ENCODE measurements at regions not wholly inside any gene's neighbourhood (a gene's known extent, or its start where the extent isn't known, plus 50 kb on each side); places are given as distances from the start of the nearest gene placed in this dataset.

DNA sequence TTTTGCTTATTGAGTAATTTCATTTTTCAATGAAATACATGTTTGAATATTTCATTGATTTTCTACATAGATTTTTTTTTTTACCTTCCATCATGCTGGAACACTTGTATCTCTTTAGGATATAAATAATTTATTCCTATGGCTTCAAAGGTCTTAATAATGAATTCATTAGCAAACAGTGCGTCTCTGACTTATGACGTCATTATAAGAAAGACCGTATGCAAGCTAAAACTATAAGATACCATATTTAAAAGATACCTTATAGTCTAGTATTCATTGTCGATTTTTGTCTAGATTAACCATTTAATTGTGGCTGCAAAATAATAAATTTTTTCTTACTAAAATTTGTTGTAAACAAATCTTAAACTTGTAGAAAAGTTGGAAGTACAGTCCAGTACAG is 187.7 kb upstream of the CHD1 start:
- no peak overlapping the region for H3K27ac ChIP-seq (ENCODE audit: low read length in 2 of 2)
- Mint-ChIP-seq H3K4me1 (no peaks in the 10 kb centered on the region), H3K27me3 (peaks cover 6% of the 10 kb centered on the region), H3K27ac (no peak overlapping the region), H3K9me3 (ENCODE audit: insufficient read depth) (no peaks in the 10 kb centered on the region), H3K4me3 (no peak overlapping the region)
- ChIA-PET CTCF (interaction anchor here (1.6 kb wide), 1 partner anchor 12 kb away, joined by 5 read pairs; no protein-coding TSS in a partner anchor), POLR2A (no interaction called here)
- no CpG with 5 or more reads among the region's 4 CpGs for WGBS (ENCODE audit: insufficient coverage)
- H3K9ac ChIP-seq (ENCODE audit: low read length) = no peak overlapping the region
- no peak overlapping the region for H3K4me2 ChIP-seq (replicated peaks; ENCODE audit: low read depth, low read length, poor library complexity, severe bottlenecking)
- H3K79me2 ChIP-seq (ENCODE audit: control insufficient read depth, insufficient read depth, low read length) = no peaks in the 10 kb centered on the region
- no peaks in the 10 kb centered on the region for H3K27me3 ChIP-seq (replicated peaks in 1 of 4; ENCODE audit: control extremely low read depth in 1 of 4, control insufficient read depth in 3 of 4, insufficient read depth in 4 of 4, low read length in 3 of 4)
- H3K9me3 ChIP-seq (ENCODE audit: control extremely low read depth in 1 of 3, control insufficient read depth in 2 of 3, insufficient read depth in 1 of 3, low read length in 2 of 3) = no peaks in the 10 kb centered on the region
- no peak overlapping the region for H2AFZ ChIP-seq (ENCODE audit: insufficient read depth, low read depth, low read length, poor library complexity, severe bottlenecking)
- no peak for DNase-seq
- no peaks in the 10 kb centered on the region for H3K36me3 ChIP-seq (replicated peaks in 1 of 2; ENCODE audit: control extremely low read depth in 1 of 2, control insufficient read depth in 1 of 2, extremely low read depth in 1 of 2, insufficient read depth in 2 of 2, low read length in 1 of 2)
- H3K4me3 ChIP-seq (ENCODE audit: control extremely low read depth in 1 of 5, extremely low read depth in 1 of 5, insufficient read depth in 1 of 5, low read depth in 2 of 5, low read length in 4 of 5) = no peak overlapping the region
- no peak for TF ChIP-seq CTCF (IDR thresholded peaks at IDR 0.05)
- no peak for TF ChIP-seq EZH2 (IDR thresholded peaks at IDR 0.05; ENCODE audit: borderline replicate concordance, insufficient read depth, low read depth, low read length, poor library complexity, severe bottlenecking)
- ATAC-seq (ENCODE audit: low read depth) = no peak
- H4K20me1 ChIP-seq (ENCODE audit: control insufficient read depth, insufficient read depth, low read length, poor library complexity, severe bottlenecking) = no peaks in the 10 kb centered on the region
- no peaks in the 10 kb centered on the region for H3K4me1 ChIP-seq (ENCODE audit: control insufficient read depth in 2 of 2, insufficient read depth in 2 of 2, low read length in 2 of 2)
- intact Hi-C loops (cut with micrococcal nuclease) = no loop called here

DNA sequence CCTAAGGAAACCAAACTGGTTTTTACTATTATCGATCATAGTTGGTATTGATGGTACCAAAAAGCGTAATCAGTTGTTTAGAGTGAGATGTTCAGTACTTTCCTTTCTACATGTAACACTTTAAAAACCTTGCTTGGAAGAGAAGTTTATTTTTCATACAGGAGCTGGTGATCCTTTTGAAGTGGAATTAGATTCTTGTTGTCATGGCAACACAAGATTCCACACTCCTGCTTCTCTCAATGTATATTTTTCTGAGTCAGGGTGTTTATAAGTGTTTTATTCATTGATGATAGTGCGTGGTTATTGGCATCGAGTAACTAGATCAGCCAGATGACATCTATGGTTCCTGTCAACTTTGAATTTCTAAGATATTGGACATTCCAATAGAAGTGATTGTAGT is 181.1 kb upstream of the CHD1 start:
- no peak overlapping the region for H3K27ac Mint-ChIP-seq
- Histone ChIP-seq H3K27me3 (replicated peaks in 1 of 4; ENCODE audit: control extremely low read depth in 1 of 4, control insufficient read depth in 3 of 4, insufficient read depth in 4 of 4, low read length in 3 of 4) (no peaks in the 10 kb centered on the region), H2AFZ (ENCODE audit: insufficient read depth, low read depth, low read length, poor library complexity, severe bottlenecking) (no peak overlapping the region), H4K20me1 (ENCODE audit: control insufficient read depth, insufficient read depth, low read length, poor library complexity, severe bottlenecking) (no peaks in the 10 kb centered on the region), H3K27ac (ENCODE audit: low read length in 2 of 2) (no peak overlapping the region), H3K36me3 (replicated peaks in 1 of 2; ENCODE audit: control extremely low read depth in 1 of 2, control insufficient read depth in 1 of 2, extremely low read depth in 1 of 2, insufficient read depth in 2 of 2, low read length in 1 of 2) (no peaks in the 10 kb centered on the region), H3K9ac (ENCODE audit: low read length) (no peak overlapping the region), H3K9me3 (ENCODE audit: control extremely low read depth in 1 of 3, control insufficient read depth in 2 of 3, insufficient read depth in 1 of 3, low read length in 2 of 3) (no peaks in the 10 kb centered on the region), H3K79me2 (ENCODE audit: control insufficient read depth, insufficient read depth, low read length) (no peaks in the 10 kb centered on the region), H3K4me1 (ENCODE audit: control insufficient read depth in 2 of 2, insufficient read depth in 2 of 2, low read length in 2 of 2) (no peaks in the 10 kb centered on the region), H3K4me2 (replicated peaks; ENCODE audit: low read depth, low read length, poor library complexity, severe bottlenecking) (no peak overlapping the region), H3K4me3 (ENCODE audit: control extremely low read depth in 1 of 5, extremely low read depth in 1 of 5, insufficient read depth in 1 of 5, low read depth in 2 of 5, low read length in 4 of 5) (no peak overlapping the region)
- peaks cover 16% of the 10 kb centered on the region for H3K27me3 Mint-ChIP-seq
- intact Hi-C loops (cut with micrococcal nuclease) = no loop called here
- no peak for TF ChIP-seq CTCF (IDR thresholded peaks at IDR 0.05)
- no peak for TF ChIP-seq EZH2 (IDR thresholded peaks at IDR 0.05; ENCODE audit: borderline replicate concordance, insufficient read depth, low read depth, low read length, poor library complexity, severe bottlenecking)
- POLR2A ChIA-PET = no interaction called here
- no peak for ATAC-seq (ENCODE audit: low read depth)
- no CpG with 5 or more reads among the region's 4 CpGs for WGBS (ENCODE audit: insufficient coverage)
- H3K9me3 Mint-ChIP-seq (ENCODE audit: insufficient read depth) = no peaks in the 10 kb centered on the region
- H3K4me1 Mint-ChIP-seq = no peaks in the 10 kb centered on the region
- H3K4me3 Mint-ChIP-seq = no peak overlapping the region
- no peak for DNase-seq
- CTCF ChIA-PET = no interaction called here

Data from B cell (primary cell).